ENCODE measurements at regions not wholly inside any gene's neighbourhood (a gene's known extent, or its start where the extent isn't known, plus 50 kb on each side); places are given as distances from the start of the nearest gene placed in this dataset.

DNA sequence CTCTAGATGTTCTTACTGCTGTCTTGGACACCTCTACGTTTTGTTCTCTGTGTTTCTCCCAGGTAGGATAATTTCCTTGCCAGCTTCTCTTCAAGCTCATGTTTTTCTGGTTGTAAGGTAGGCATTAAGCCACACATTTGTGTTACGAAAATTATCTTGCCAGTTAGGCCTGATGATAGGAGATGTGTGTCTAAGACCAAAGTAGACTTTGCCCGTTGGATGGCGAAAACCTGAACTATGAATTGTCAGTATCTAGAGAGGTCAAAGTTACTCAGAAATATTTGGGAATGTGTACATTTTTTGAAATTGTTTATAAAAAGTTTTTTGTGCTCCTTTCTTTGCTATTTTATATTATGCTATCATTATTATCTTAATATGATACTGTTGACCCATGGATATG lies 72.8 kb downstream of the FHIP1A start:
- Mint-ChIP-seq H3K9me3 (no peaks in the 10 kb centered on the region), H3K36me3 (no peaks in the 10 kb centered on the region), H3K4me3 (no peak overlapping the region), H3K4me1 (no peaks in the 10 kb centered on the region), H3K27me3 (ENCODE audit: low read depth in 3 of 3) (peaks cover 6 to 17% (median 6%) of the 10 kb centered on the region in 3 donors), H3K27ac (no peak overlapping the region)
- Histone ChIP-seq H3K4me2 (replicated peaks; ENCODE audit: extremely low read depth, low read length, poor library complexity, severe bottlenecking) (no peak overlapping the region), H3K79me2 (ENCODE audit: insufficient read depth, low read length) (no peaks in the 10 kb centered on the region), H4K20me1 (ENCODE audit: insufficient read depth, low read length) (no peaks in the 10 kb centered on the region), H3K27me3 (ENCODE audit: control insufficient read depth in 2 of 2, insufficient read depth in 2 of 2, low read length in 2 of 2) (peaks cover 0 to 4% of the 10 kb centered on the region in 2 donors), H3K4me3 (replicated peaks in 1 of 3; ENCODE audit: low read depth in 2 of 3, low read length in 3 of 3) (no peak overlapping the region), H3K27ac (ENCODE audit: low read depth in 1 of 2, low read length in 2 of 2) (no peak overlapping the region), H2AFZ (ENCODE audit: insufficient read depth, low read depth, low read length, poor library complexity, severe bottlenecking) (no peak overlapping the region), H3K4me1 (ENCODE audit: control insufficient read depth in 1 of 2, insufficient read depth in 2 of 2, low read length in 2 of 2) (no peaks in the 10 kb centered on the region), H3K9me3 (replicated peaks in 1 of 2; ENCODE audit: control insufficient read depth in 1 of 2, insufficient read depth in 1 of 2, low read length in 2 of 2) (no peaks in the 10 kb centered on the region), H3K36me3 (replicated peaks in 1 of 2; ENCODE audit: control insufficient read depth in 1 of 2, insufficient read depth in 2 of 2, low read length in 2 of 2) (no peaks in the 10 kb centered on the region), H3K9ac (ENCODE audit: insufficient read depth, low read length, poor library complexity, severe bottlenecking) (no peak overlapping the region)
- TF ChIP-seq, protein P1, sequence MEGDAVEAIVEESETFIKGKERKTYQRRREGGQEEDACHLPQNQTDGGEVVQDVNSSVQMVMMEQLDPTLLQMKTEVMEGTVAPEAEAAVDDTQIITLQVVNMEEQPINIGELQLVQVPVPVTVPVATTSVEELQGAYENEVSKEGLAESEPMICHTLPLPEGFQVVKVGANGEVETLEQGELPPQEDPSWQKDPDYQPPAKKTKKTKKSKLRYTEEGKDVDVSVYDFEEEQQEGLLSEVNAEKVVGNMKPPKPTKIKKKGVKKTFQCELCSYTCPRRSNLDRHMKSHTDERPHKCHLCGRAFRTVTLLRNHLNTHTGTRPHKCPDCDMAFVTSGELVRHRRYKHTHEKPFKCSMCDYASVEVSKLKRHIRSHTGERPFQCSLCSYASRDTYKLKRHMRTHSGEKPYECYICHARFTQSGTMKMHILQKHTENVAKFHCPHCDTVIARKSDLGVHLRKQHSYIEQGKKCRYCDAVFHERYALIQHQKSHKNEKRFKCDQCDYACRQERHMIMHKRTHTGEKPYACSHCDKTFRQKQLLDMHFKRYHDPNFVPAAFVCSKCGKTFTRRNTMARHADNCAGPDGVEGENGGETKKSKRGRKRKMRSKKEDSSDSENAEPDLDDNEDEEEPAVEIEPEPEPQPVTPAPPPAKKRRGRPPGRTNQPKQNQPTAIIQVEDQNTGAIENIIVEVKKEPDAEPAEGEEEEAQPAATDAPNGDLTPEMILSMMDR (IDR thresholded peaks at IDR 0.05): no peak
- DNase-seq: no peak
- WGBS (ENCODE audit: insufficient coverage): 82% methylated on average over 1 of the region's 4 CpGs
- intact Hi-C loops (cut with micrococcal nuclease): no loop called here

DNA sequence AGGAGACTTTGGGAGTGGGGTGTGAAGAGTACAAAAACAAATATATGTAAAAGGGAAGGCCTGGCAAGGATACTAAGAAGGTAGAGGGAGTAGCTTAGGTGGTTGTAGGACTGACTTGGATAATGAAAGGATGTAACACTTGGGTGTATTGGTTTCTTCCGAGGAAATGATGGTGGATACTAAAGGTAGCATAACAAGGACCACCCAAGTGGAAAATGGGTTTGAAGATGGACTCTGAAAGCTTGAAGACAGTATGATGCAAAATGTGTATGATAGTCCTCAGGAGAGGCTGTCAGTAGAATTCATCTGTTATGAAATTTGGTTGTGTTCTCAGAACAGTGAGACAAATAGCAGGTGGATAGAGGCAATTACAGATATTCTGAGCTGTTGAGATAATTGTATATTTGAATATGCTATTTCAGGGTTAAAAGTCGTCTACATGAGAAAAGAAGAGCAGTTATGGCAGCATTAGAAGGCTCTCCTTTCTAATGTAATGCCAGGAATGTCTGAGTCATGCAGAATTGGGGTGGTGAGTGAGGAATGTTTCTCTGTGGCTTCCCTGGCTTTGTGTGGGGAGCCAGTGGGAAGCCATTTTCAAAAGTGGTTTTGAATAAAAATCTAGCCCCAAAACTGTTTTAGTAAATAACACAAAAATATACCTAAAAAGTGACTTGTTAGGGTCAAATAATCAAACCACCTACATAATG lies 75.6 kb downstream of the FHIP1A start:
- no peak for DNase-seq
- Histone ChIP-seq H3K27ac (ENCODE audit: low read depth in 1 of 2, low read length in 2 of 2) (no peak overlapping the region), H3K9me3 (replicated peaks in 1 of 2; ENCODE audit: control insufficient read depth in 1 of 2, insufficient read depth in 1 of 2, low read length in 2 of 2) (peaks cover 0 to 7% of the 10 kb centered on the region in 2 donors), H3K4me2 (replicated peaks; ENCODE audit: extremely low read depth, low read length, poor library complexity, severe bottlenecking) (no peak overlapping the region), H3K36me3 (replicated peaks in 1 of 2; ENCODE audit: control insufficient read depth in 1 of 2, insufficient read depth in 2 of 2, low read length in 2 of 2) (no peaks in the 10 kb centered on the region), H2AFZ (ENCODE audit: insufficient read depth, low read depth, low read length, poor library complexity, severe bottlenecking) (no peak overlapping the region), H3K79me2 (ENCODE audit: insufficient read depth, low read length) (no peaks in the 10 kb centered on the region), H4K20me1 (ENCODE audit: insufficient read depth, low read length) (no peaks in the 10 kb centered on the region), H3K27me3 (ENCODE audit: control insufficient read depth in 2 of 2, insufficient read depth in 2 of 2, low read length in 2 of 2) (no peaks in the 10 kb centered on the region), H3K9ac (ENCODE audit: insufficient read depth, low read length, poor library complexity, severe bottlenecking) (no peak overlapping the region), H3K4me3 (replicated peaks in 1 of 3; ENCODE audit: low read depth in 2 of 3, low read length in 3 of 3) (no peak overlapping the region), H3K4me1 (ENCODE audit: control insufficient read depth in 1 of 2, insufficient read depth in 2 of 2, low read length in 2 of 2) (no peaks in the 10 kb centered on the region)
- no peak overlapping the region for H3K4me3 Mint-ChIP-seq
- H3K9me3 Mint-ChIP-seq: peaks cover 0 to 8% (median 5%) of the 10 kb centered on the region in 7 donors
- no peaks in the 10 kb centered on the region for H3K4me1 Mint-ChIP-seq
- H3K27me3 Mint-ChIP-seq (ENCODE audit: low read depth in 3 of 3): peaks cover 6 to 8% (median 8%) of the 10 kb centered on the region in 3 donors
- WGBS (ENCODE audit: insufficient coverage): 58% methylated on average over 2 of the region's 2 CpGs
- intact Hi-C loops (cut with micrococcal nuclease): no loop called here
- TF ChIP-seq, protein P1 (IDR thresholded peaks at IDR 0.05): no peak
- no peak overlapping the region for H3K27ac Mint-ChIP-seq
- no peaks in the 10 kb centered on the region for H3K36me3 Mint-ChIP-seq

Data from CD14-positive monocyte (primary cell).